GM23338 (cell line): ENCODE measurements at regions not wholly inside any gene's neighbourhood (a gene's known extent, or its start where the extent isn't known, plus 50 kb on each side); places are given as distances from the start of the nearest gene placed in this dataset.
A peak's percentile ranks its signal among the peaks of the same experiment; 100 is the strongest.

Source experiments
- ATAC-seq: fragments of 200-7000 bp; cut with Tn5 transposase; 3 replicates; pipeline ENCODE4 v1.9.1; 2020
- DNase-seq: peaks from one replicate; pipeline ENCODE4 v3.0.0-alpha.2; 2015; ENCODE audit warnings: low spot score
- H2AFZ ChIP-seq: fragments of 200-600 bp; sonication (generic); 2 replicates; pipeline ENCODE4 v1.8.0; 2016; ENCODE audit warnings: antibody characterized with exemption, mild to moderate bottlenecking, moderate library complexity
- H3F3A ChIP-seq: fragments of 200-600 bp; sonication (generic); replicated peaks from 2 replicates; pipeline ENCODE4 v1.8.0; 2017; ENCODE audit warnings: antibody characterized with exemption, mixed run types, low read depth
- H3K27ac ChIP-seq: fragments of 200-600 bp; sonication (generic); 2 replicates; pipeline ENCODE4 v1.6.1; 2016; ENCODE audit warnings: low read depth
- H3K27me3 ChIP-seq: fragments of 200-600 bp; sonication (generic); 2 replicates; pipeline ENCODE4 v1.8.0; 2016; ENCODE audit warnings: mild to moderate bottlenecking, mixed run types, moderate library complexity; ENCODE audit not compliant: insufficient read depth
- H3K36me3 ChIP-seq: fragments of 200-600 bp; sonication (generic); 2 replicates; pipeline ENCODE4 v1.8.0; 2016; ENCODE audit warnings: mild to moderate bottlenecking; ENCODE audit not compliant: insufficient read depth
- H3K4me1 ChIP-seq: fragments of 200-600 bp; sonication (generic); 2 replicates; pipeline ENCODE4 v1.8.0; 2016; ENCODE audit warnings: mild to moderate bottlenecking, moderate library complexity; ENCODE audit not compliant: insufficient read depth
- H3K4me2 ChIP-seq: fragments of 200-600 bp; sonication (generic); 2 replicates; pipeline ENCODE4 v1.7.1; 2017; ENCODE audit warnings: mixed run types
- H3K4me3 ChIP-seq: fragments of 200-600 bp; sonication (generic); 2 replicates; pipeline ENCODE4 v1.6.1; 2016; ENCODE audit warnings: mixed run types
- H3K79me2 ChIP-seq: fragments of 200-600 bp; sonication (generic); replicated peaks from 2 replicates; pipeline ENCODE4 v1.8.0; 2017; ENCODE audit warnings: mild to moderate bottlenecking; ENCODE audit not compliant: insufficient read depth
- H3K9me2 ChIP-seq: fragments of 200-600 bp; sonication (generic); 2 replicates; pipeline ENCODE4 v1.8.0; 2017; ENCODE audit not compliant: insufficient read depth
- H4K20me1 ChIP-seq: fragments of 200-600 bp; sonication (generic); replicated peaks from 2 replicates; pipeline ENCODE4 v1.8.0; 2017; ENCODE audit warnings: mild to moderate bottlenecking; ENCODE audit not compliant: insufficient read depth
- H3K27ac Mint-ChIP-seq: 2 replicates; pipeline ENCODE4 v1.8.0; 2020; ENCODE audit warnings: inconsistent platforms, mild to moderate bottlenecking, moderate library complexity, mixed read lengths
- H3K27me3 Mint-ChIP-seq: 3 replicates; pipeline ENCODE4 v1.8.0; 2022; ENCODE audit warnings: low read depth, mild to moderate bottlenecking, moderate library complexity, mixed read lengths, inconsistent platforms; ENCODE audit not compliant: insufficient read depth, poor library complexity
- H3K36me3 Mint-ChIP-seq: 3 replicates; pipeline ENCODE4 v1.8.0; 2021; ENCODE audit warnings: low read depth, mild to moderate bottlenecking, inconsistent platforms, moderate library complexity, mixed read lengths
- H3K4me1 Mint-ChIP-seq: 3 replicates; pipeline ENCODE4 v1.8.0; 2020; ENCODE audit warnings: mild to moderate bottlenecking, inconsistent platforms, mixed read lengths
- H3K4me3 Mint-ChIP-seq: 3 replicates; pipeline ENCODE4 v1.8.0; 2021; ENCODE audit warnings: moderate library complexity, mild to moderate bottlenecking, inconsistent platforms, mixed read lengths
- H3K9me3 Mint-ChIP-seq: 3 replicates; pipeline ENCODE4 v1.8.0; 2020; ENCODE audit warnings: moderate library complexity, mild to moderate bottlenecking, inconsistent platforms, mixed read lengths
- CREB1 ChIP-seq: fragments of 250-450 bp; sonication (Bioruptor Pico); IDR thresholded peaks from 2 replicates; pipeline ENCODE4 v1.5.0; 2020; ENCODE audit warnings: low read depth, mild to moderate bottlenecking, moderate library complexity
- ETS1 ChIP-seq: IDR thresholded peaks from 2 replicates; pipeline ENCODE4 v1.6.1; 2016; ENCODE audit warnings: antibody characterized with exemption
- EZH2 ChIP-seq: fragments of 200-600 bp; sonication (generic); IDR thresholded peaks from one replicate; pipeline ENCODE4 v1.8.0; 2017; ENCODE audit warnings: antibody characterized with exemption, mild to moderate bottlenecking, low read depth; ENCODE audit not compliant: unreplicated experiment
- JUNB ChIP-seq: IDR thresholded peaks from one replicate; pipeline ENCODE4 v1.6.1; 2016; ENCODE audit warnings: antibody characterized with exemption; ENCODE audit not compliant: unreplicated experiment
- NANOG ChIP-seq: IDR thresholded peaks from 2 replicates; pipeline ENCODE4 v1.6.1; 2016; ENCODE audit warnings: antibody characterized with exemption, borderline replicate concordance
- POLR2AphosphoS5 ChIP-seq: IDR thresholded peaks from 2 replicates; pipeline ENCODE4 v1.6.1; 2016; ENCODE audit warnings: antibody characterized with exemption, low read depth
- STAT1 ChIP-seq: IDR thresholded peaks from one replicate; pipeline ENCODE4 v1.6.1; 2016; ENCODE audit warnings: antibody characterized with exemption; ENCODE audit not compliant: unreplicated experiment
- ZNF331 ChIP-seq: fragments of 250-450 bp; sonication (Bioruptor Pico); IDR thresholded peaks from 2 replicates; pipeline ENCODE4 v1.5.0; 2020; ENCODE audit warnings: low read depth, mild to moderate bottlenecking, moderate library complexity
- ZNF462 ChIP-seq: fragments of 250-450 bp; sonication (Bioruptor Pico); IDR thresholded peaks from 2 replicates; pipeline ENCODE4 v1.5.0; 2020; ENCODE audit warnings: mild to moderate bottlenecking, moderate library complexity
- TF ChIP-seq, protein P1 (sequence below): IDR thresholded peaks from one replicate; pipeline ENCODE4 v1.6.1; 2018; ENCODE audit warnings: antibody characterized with exemption; ENCODE audit not compliant: unreplicated experiment

DNA sequence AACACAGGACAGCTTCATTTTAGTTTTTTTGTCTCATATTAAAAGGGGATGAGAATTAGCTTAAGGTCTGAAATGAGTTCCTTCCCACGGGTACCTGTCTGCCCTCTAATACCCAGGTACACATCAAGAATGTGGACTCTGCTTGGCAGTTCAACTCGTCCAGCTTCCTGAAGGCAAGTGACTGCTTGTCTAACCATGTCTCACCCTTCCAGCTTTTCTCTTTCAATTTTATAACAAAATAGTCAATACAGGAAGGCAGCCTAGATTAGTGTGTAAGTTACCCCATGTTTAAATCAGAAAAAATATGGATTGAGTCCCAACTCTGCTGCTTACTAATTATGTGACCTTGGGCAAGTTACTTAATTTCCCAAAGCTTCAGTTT is 50.5 kb upstream of the C5orf46 start:
- Histone ChIP-seq H3K4me1 (peaks cover 4% of the 10 kb centered on the region; the same call in 1 of the 2 replicates), H3K36me3 (no peaks in the 10 kb centered on the region), H3F3A (no peaks in the 10 kb centered on the region), H3K27ac (no peak overlapping the region), H3K27me3 (no peaks in the 10 kb centered on the region), H3K9me2 (no peaks in the 10 kb centered on the region), H3K79me2 (no peaks in the 10 kb centered on the region; the same call in 1 of the 2 replicates), H3K4me3 (no peak overlapping the region), H2AFZ (no peak overlapping the region), H3K4me2 (no peak overlapping the region), H4K20me1 (no peaks in the 10 kb centered on the region; the same call in 1 of the 2 replicates)
- DNase-seq = no peak
- ATAC-seq = no peak
- no peaks in the 10 kb centered on the region for H3K27me3 Mint-ChIP-seq
- TF ChIP-seq STAT1 = no peak
- no peak for TF ChIP-seq NANOG
- no peak for TF ChIP-seq JUNB
- TF ChIP-seq ETS1 = no peak
- no peak for TF ChIP-seq POLR2AphosphoS5
- TF ChIP-seq, protein P1, sequence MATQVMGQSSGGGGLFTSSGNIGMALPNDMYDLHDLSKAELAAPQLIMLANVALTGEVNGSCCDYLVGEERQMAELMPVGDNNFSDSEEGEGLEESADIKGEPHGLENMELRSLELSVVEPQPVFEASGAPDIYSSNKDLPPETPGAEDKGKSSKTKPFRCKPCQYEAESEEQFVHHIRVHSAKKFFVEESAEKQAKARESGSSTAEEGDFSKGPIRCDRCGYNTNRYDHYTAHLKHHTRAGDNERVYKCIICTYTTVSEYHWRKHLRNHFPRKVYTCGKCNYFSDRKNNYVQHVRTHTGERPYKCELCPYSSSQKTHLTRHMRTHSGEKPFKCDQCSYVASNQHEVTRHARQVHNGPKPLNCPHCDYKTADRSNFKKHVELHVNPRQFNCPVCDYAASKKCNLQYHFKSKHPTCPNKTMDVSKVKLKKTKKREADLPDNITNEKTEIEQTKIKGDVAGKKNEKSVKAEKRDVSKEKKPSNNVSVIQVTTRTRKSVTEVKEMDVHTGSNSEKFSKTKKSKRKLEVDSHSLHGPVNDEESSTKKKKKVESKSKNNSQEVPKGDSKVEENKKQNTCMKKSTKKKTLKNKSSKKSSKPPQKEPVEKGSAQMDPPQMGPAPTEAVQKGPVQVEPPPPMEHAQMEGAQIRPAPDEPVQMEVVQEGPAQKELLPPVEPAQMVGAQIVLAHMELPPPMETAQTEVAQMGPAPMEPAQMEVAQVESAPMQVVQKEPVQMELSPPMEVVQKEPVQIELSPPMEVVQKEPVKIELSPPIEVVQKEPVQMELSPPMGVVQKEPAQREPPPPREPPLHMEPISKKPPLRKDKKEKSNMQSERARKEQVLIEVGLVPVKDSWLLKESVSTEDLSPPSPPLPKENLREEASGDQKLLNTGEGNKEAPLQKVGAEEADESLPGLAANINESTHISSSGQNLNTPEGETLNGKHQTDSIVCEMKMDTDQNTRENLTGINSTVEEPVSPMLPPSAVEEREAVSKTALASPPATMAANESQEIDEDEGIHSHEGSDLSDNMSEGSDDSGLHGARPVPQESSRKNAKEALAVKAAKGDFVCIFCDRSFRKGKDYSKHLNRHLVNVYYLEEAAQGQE = no peak
- no peak for TF ChIP-seq CREB1 (CRISPR knock-in tag)
- no peak for TF ChIP-seq EZH2
- no peak for TF ChIP-seq ZNF331 (CRISPR knock-in tag)
- TF ChIP-seq ZNF462 = no peak
- H3K36me3 Mint-ChIP-seq = peaks cover 5% of the 10 kb centered on the region; the same call in 2 of the 3 replicates
- no peak overlapping the region for H3K4me3 Mint-ChIP-seq
- peak overlapping the region; percentile 42; the same call in 1 of the 2 replicates for H3K27ac Mint-ChIP-seq
- H3K9me3 Mint-ChIP-seq = peaks cover 4% of the 10 kb centered on the region; the same call in 2 of the 3 replicates
- peaks cover 7% of the 10 kb centered on the region; the same call in 2 of the 3 replicates for H3K4me1 Mint-ChIP-seq
